ENCODE measurements at regions not wholly inside any gene's neighbourhood (a gene's known extent, or its start where the extent isn't known, plus 50 kb on each side); places are given as distances from the start of the nearest gene placed in this dataset.

- Mint-ChIP-seq H3K36me3 (ENCODE audit: low read depth) (no peaks in the 10 kb centered on the region), H3K4me1 (peaks cover 16% of the 10 kb centered on the region), H3K27ac (no peak overlapping the region), H3K4me3 (no peak overlapping the region), H3K9me3 (no peaks in the 10 kb centered on the region), H3K27me3 (ENCODE audit: low read depth, poor library complexity) (peaks cover 11% of the 10 kb centered on the region)
- no peak for DNase-seq
- TF ChIP-seq CTCF (IDR thresholded peaks at IDR 0.05), result no peak
These were observed 392.6 kb downstream of the FUT8 start for GRCh38 chr14:65805113-65805473.

GRCh38 chr14:65808390-65808789 is 395.9 kb downstream of the FUT8 start:
- Mint-ChIP-seq H3K36me3 (ENCODE audit: low read depth) (no peaks in the 10 kb centered on the region), H3K4me3 (no peak overlapping the region), H3K27ac (no peak overlapping the region), H3K27me3 (ENCODE audit: low read depth, poor library complexity) (peaks cover 8% of the 10 kb centered on the region), H3K4me1 (peaks cover 6% of the 10 kb centered on the region), H3K9me3 (no peaks in the 10 kb centered on the region)
- DNase-seq, result no peak
- no peak for TF ChIP-seq CTCF (IDR thresholded peaks at IDR 0.05)

- Mint-ChIP-seq H3K27ac (no peak overlapping the region), H3K4me1 (peaks cover 6% of the 10 kb centered on the region), H3K27me3 (ENCODE audit: low read depth, poor library complexity) (peaks cover 4% of the 10 kb centered on the region), H3K36me3 (ENCODE audit: low read depth) (no peaks in the 10 kb centered on the region), H3K9me3 (no peaks in the 10 kb centered on the region), H3K4me3 (no peak overlapping the region)
- DNase-seq, result no peak
- TF ChIP-seq CTCF (IDR thresholded peaks at IDR 0.05), result no peak
These were observed 397.8 kb downstream of the FUT8 start for GRCh38 chr14:65810322-65810721.

- peaks cover 6% of the 10 kb centered on the region for H3K4me1 Mint-ChIP-seq
- no peaks in the 10 kb centered on the region for H3K9me3 Mint-ChIP-seq
- no peak for DNase-seq
- H3K27me3 Mint-ChIP-seq (ENCODE audit: low read depth, poor library complexity), result peaks cover 4% of the 10 kb centered on the region
- no peak overlapping the region for H3K27ac Mint-ChIP-seq
- H3K36me3 Mint-ChIP-seq (ENCODE audit: low read depth), result no peaks in the 10 kb centered on the region
- no peak overlapping the region for H3K4me3 Mint-ChIP-seq
- no peak for TF ChIP-seq CTCF (IDR thresholded peaks at IDR 0.05)
These were observed 401.3 kb downstream of the FUT8 start for GRCh38 chr14:65813760-65814384.

- no peak for TF ChIP-seq CTCF (IDR thresholded peaks at IDR 0.05)
- Mint-ChIP-seq H3K4me1 (peaks cover 6% of the 10 kb centered on the region), H3K27ac (no peak overlapping the region), H3K27me3 (ENCODE audit: low read depth, poor library complexity) (peaks cover 4% of the 10 kb centered on the region), H3K9me3 (no peaks in the 10 kb centered on the region), H3K4me3 (no peak overlapping the region), H3K36me3 (ENCODE audit: low read depth) (no peaks in the 10 kb centered on the region)
- no peak for DNase-seq
These were observed 402.6 kb downstream of the FUT8 start for GRCh38 chr14:65815127-65815526.

GRCh38 chr14:65817011-65817410 is 404.5 kb downstream of the FUT8 start:
- no peaks in the 10 kb centered on the region for H3K9me3 Mint-ChIP-seq
- H3K4me3 Mint-ChIP-seq, result no peak overlapping the region
- no peak for TF ChIP-seq CTCF (IDR thresholded peaks at IDR 0.05)
- no peak for DNase-seq
- H3K27me3 Mint-ChIP-seq (ENCODE audit: low read depth, poor library complexity), result peaks cover 4% of the 10 kb centered on the region
- H3K36me3 Mint-ChIP-seq (ENCODE audit: low read depth), result no peaks in the 10 kb centered on the region
- H3K27ac Mint-ChIP-seq, result no peak overlapping the region
- H3K4me1 Mint-ChIP-seq, result no peaks in the 10 kb centered on the region
